NAMALWA (cell line): ENCODE measurements at regions not wholly inside any gene's neighbourhood (a gene's known extent, or its start where the extent isn't known, plus 50 kb on each side); places are given as distances from the start of the nearest gene placed in this dataset.
"Not testable (repeated sequence)": the region's sequence is repeated elsewhere in the genome, so short reads cannot be mapped to it uniquely, and the experiment has no call there.

Experiments used
- DNase-seq: peaks from one replicate; pipeline ENCODE4 v3.0.0-alpha.2; 2015; ENCODE audit warnings: low spot score

GRCh38 chr1:73065339-73066041 lies 783.2 kb upstream of the NEGR1 start:
- no peak for DNase-seq

- DNase-seq: no peak
Measured at GRCh38 chr1:73056826-73057225, 774.5 kb upstream of the NEGR1 start.

- no peak for DNase-seq
Measured at GRCh38 chr1:73044241-73045036, 762.1 kb upstream of the NEGR1 start.

- no peak for DNase-seq
Measured at GRCh38 chr1:73042403-73042802, 760.1 kb upstream of the NEGR1 start.

GRCh38 chr1:73040811-73041210 lies 758.5 kb upstream of the NEGR1 start:
- DNase-seq: no peak

- DNase-seq: no peak
Measured at GRCh38 chr1:73034271-73034670, 751.9 kb upstream of the NEGR1 start.

GRCh38 chr1:73033640-73034039 lies 751.3 kb upstream of the NEGR1 start:
- no peak for DNase-seq

GRCh38 chr1:73029571-73029970 lies 747.2 kb upstream of the NEGR1 start:
- DNase-seq: no peak

- DNase-seq: no peak
Measured at GRCh38 chr1:73026114-73026513, 743.8 kb upstream of the NEGR1 start.

GRCh38 chr1:73009938-73010337 lies 727.6 kb upstream of the NEGR1 start:
- DNase-seq: no peak

GRCh38 chr1:73009311-73009710 lies 727.0 kb upstream of the NEGR1 start:
- DNase-seq: no peak

GRCh38 chr1:72997624-72998023 lies 715.3 kb upstream of the NEGR1 start:
- no peak for DNase-seq

- no peak for DNase-seq
Measured at GRCh38 chr1:72997041-72997440, 714.7 kb upstream of the NEGR1 start.

GRCh38 chr1:72987871-72988270 lies 705.5 kb upstream of the NEGR1 start:
- DNase-seq: not testable (repeated sequence)

GRCh38 chr1:72986591-72987290 lies 704.4 kb upstream of the NEGR1 start:
- DNase-seq: no peak

- not testable (repeated sequence) for DNase-seq
Measured at GRCh38 chr1:72985024-72985423, 702.7 kb upstream of the NEGR1 start.

- not testable (repeated sequence) for DNase-seq
Measured at GRCh38 chr1:72983011-72983410, 700.7 kb upstream of the NEGR1 start.

GRCh38 chr1:72969461-72969860 lies 687.1 kb upstream of the NEGR1 start:
- DNase-seq: no peak

GRCh38 chr1:72954943-72955342 lies 672.6 kb upstream of the NEGR1 start:
- DNase-seq: no peak

- DNase-seq: not testable (repeated sequence)
Measured at GRCh38 chr1:72950900-72951299, 668.6 kb upstream of the NEGR1 start.

GRCh38 chr1:72946903-72947499 lies 664.7 kb upstream of the NEGR1 start:
- DNase-seq: no peak

GRCh38 chr1:72942008-72942407 lies 659.7 kb upstream of the NEGR1 start:
- no peak for DNase-seq

- DNase-seq: no peak
Measured at GRCh38 chr1:72938408-72938807, 656.1 kb upstream of the NEGR1 start.
